DMS153 (cell line): ENCODE measurements at regions not wholly inside any gene's neighbourhood (a gene's known extent, or its start where the extent isn't known, plus 50 kb on each side); places are given as distances from the start of the nearest gene placed in this dataset.
"Not testable (repeated sequence)": the region's sequence is repeated elsewhere in the genome, so short reads cannot be mapped to it uniquely, and the experiment has no call there.

Source experiments
- DNase-seq: peaks from one replicate; lab custom pipeline; 2025; lab: John Stamatoyannopoulos, UW

DNA sequence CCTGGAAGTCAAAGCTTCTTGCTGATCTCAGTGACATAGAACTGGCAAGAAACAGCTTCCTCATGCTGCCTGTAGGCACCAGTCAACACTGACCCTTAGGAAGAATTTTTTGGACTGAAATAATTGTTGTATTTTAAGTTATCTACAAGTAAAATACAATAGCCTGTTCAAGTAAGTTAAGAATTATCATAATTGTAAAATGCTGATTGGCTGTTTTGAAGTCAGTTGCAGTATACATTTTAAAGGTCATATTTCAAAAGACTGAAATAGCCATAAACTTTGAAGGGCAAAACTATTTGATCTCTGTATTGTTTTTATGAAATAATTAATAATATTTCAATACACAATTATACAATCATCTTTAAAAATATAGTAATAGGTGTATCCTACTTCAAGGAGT lies 794.9 kb downstream of the MAT2B start:
- DNase-seq, result no peak

DNA sequence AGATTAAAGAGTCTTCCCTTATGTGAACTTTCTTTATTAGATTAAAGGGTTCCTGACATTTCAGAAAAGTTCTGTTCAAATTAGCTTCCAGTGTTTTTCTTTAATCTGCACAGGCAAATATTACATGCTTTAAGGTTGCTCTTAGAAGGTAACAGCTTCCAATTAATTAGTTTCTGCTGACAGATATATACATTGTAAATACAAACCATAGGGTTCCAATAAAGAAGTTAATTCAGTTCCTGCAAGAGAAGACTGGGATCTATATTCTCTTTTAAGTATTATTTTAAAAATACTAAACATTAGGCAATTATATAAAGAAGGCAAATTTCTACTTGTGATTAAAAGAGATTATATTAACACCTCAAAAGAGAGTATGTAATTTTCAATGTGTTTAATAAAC lies 795.7 kb downstream of the MAT2B start:
- DNase-seq, result no peak

DNA sequence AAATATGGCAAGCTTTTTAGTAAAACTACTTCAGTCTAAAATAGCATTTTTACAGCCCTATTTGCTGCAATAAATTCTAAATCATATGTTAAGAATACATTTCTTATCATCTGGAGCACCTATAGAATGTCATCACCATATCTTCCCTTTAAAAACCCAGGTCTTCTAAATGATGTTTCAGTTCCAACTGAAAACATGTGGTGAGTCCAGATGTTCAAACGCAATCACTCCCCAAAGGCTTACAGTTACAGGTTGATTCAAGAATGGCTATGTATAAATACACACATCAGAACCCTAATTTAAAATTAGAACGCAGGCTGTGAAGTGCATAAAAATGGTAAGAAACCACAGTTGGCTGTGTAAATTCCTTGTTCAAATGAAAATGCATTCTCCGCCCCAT lies 796.3 kb downstream of the MAT2B start:
- no peak for DNase-seq

DNA sequence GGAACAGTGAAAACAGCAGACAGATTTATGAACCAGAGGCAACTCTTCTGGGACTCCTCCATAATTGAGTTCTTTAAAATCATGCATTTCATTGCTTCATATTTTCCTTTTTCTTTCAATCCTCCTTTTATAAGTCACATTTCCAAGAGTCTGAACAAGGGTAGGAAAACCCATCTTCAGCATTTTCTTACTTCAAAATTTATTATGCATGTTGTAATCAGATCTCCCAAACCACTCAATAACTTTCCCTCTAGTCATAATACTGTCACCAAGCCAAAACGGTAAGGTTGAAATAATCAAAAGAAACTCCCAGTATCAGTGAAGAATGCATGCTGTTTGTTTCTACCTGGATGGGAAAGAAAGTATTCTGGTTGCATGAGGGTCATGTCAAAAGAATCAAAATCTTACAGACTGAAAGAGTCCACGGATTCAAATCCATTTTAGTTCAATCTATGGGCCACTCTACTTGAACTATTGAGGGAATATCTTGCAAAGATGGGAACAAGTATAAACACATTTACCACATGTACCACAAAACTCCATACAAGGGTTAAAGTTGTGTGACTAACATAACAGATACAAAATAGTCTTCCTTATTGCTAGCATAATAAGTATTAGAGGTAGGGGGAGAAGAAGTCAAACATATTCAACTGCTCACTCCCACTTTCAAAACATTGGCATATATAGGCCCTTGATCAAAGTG lies 797.3 kb downstream of the MAT2B start:
- no peak for DNase-seq

DNA sequence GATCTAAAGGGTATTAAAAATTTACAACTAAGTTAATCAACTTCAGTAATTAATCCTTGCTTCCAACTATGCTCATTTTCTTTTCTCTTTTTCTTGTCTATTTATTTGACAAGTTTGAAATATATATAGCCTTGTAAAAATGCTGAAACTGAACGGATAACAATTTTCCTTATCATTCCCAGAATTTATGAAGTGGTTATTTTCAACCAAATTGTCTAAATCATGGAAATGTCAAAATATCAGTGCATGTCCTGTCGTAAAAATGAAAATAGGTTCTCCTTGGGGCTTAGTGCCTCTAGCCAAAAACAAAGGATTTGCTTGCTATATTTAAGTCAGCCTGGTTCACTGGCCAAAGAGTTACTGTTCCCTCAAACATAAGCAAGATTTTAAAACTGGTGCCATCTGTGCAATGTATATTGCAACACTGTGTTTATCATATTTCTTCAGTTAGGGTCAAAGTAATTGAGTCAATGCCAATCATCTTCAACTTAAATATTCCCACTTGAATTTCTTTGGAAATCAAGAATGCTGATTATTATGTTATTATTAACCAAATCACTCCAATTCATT lies 798.3 kb downstream of the MAT2B start:
- DNase-seq, result no peak

DNA sequence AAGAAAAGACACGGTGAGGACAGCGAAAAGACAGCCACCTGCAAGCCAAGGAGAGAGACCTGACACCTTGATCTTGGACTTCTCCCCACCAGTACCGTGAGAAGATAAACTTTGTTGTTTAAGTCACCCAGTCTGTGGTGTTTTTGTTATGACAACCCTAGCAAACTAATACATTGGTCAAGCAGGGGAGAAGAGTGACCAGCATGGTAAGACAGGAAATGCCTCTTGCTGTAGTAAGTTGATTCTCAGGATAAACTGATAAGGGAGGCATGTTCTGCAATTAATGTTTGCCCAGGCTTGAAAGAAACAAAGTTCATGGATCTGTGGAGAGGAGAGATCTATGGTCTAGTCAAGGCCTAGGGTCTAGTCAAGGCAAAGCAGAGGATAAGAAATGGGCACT lies 801.2 kb downstream of the MAT2B start:
- DNase-seq, result no peak

DNA sequence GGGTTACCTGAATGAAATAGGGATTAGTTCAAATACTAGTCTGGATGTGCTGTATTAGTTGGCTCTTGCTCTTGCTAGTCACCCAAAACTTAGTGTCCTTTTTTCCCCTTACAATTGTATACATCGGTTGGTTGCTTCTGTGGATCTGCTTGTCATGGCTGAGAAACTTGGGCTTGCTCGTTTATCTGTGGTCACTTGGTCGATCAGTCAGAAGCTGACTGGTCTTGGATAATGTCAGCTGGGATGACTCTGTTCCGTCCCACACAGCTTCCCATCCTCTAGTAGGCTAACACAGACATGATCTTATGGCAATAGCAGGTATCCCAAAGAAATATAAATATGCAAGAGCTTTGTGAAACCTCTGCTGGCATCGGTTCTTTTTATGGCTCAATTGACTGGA lies 807.4 kb downstream of the MAT2B start:
- DNase-seq, result no peak

DNA sequence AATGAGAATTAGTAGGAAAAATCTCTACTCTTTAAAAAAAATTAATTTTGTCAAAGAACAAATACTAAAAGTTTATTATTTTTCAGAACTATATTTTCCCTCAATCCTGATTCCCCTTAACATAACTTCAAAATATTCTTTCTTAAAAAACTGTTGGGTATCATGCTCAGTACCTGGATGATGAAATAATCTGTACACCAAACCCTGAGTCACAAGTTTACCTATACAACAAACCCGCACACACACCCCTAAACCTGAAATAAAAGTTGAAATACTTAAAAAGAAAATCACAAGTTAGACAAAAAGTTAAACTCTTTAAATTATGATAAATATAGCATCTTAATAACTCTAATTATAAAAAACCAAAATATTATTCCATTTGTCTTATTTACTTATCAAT lies 812.3 kb downstream of the MAT2B start:
- no peak for DNase-seq

DNA sequence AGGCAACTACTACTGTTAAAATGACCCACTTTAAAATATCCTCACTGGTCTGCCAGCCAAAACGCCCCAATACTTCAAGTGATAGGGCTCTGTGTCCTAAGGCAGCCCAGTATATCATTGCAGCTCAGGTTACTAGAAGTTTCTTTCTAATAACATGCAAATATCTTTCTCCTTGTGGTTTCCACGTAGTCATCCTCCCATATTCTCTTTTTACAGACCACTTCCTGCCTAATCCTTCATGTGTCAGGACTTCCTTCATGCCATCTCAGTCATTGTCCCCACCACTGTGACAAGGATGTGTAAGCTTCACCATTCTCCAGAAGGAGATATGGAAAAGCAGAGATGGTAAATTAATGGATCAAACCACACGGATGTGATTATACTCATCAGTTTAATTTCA lies 813.7 kb downstream of the MAT2B start:
- DNase-seq, result no peak

DNA sequence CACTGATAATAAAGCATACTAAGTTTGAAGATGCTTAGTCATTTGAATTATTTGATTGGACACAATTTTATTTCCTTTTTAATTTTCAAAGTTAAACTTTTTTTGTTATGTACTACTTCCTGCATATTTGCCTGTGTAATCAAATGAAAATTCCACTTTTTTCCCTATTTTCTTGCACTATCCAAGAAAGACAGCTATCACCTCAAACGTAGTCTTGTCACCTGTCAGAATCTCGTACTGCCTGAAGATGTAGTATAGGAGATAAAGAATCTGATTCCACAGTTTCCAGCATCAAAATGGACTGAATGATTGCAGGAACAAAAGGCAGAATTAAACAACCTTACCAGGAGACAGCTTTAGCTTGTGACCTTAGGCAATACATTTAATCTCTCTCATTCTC lies 818.8 kb downstream of the MAT2B start:
- no peak for DNase-seq

DNA sequence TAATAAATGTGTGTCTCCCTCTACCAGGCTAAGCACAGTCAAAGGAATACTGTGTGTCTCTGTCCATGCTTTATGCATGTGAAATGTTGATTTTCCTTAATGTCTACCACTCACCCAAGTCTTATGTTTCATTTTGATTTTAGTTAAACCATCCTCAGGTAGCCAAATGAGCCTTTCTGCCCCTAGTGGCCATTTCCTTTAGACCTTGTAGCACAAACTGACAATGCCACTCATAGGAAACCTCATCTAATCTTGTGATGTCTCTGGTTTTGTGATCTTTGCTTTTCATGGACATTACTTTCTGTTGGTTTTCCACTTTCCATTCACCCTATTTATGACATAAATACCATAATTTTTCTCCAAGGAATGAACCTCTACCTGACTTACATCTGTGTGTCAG lies 820.8 kb downstream of the MAT2B start:
- DNase-seq, result no peak

DNA sequence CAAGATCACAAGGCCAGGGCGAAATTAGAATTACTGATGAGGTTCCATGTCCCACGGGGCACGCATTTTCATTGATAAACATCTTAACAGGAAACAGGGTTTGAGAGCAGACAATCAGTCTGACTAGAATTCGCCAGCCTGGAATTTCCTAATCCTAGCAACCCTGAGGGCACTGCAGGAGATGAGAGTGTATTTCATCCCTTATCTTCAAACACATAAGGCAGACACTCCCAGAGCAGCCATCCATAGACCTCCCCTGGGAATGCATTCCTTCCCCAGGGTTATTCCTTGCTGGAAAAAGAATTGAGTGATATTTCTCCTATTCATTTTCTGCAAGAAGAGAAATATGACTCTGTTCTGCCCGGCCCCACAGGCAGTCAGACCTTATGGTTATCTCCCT lies 821.7 kb downstream of the MAT2B start:
- DNase-seq, result not testable (repeated sequence)

DNA sequence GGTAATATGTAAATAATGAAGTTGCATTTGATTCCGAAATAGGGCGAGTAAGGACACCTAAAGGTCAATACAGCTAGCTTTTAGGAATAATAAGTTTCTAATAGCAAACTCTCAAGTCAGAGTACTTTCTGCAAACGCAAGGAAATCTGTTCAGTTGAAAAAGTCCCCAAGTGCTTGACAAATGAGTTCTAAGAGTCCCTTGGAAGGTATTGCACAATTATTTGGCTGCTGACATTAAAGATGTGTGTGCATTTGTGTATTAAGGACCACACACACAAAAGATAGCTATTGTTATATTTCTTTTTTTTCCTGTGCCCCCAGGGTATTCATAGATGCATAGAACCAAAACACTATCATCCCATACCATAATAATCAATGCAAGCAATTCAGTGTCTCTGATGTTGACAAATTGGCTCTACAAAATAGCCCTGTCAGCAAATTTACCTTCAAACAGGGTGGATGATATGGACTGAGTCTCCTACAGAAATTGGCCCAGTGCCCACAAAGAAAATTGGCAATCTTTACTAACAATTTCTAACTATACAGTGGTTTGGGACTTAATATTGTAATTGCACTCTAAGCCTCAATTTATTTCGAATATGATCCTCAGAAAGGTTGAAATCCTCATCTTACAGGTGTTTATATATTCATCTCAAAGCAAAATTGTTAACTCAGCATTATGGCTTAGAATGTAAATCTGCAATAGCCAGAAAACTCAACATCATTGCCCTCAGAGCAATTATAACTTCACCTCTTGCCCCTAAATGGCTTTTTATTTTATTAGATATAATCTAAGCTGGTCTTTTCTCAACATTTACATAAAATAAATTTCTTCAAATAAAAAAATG lies 827.2 kb downstream of the MAT2B start:
- DNase-seq, result no peak

DNA sequence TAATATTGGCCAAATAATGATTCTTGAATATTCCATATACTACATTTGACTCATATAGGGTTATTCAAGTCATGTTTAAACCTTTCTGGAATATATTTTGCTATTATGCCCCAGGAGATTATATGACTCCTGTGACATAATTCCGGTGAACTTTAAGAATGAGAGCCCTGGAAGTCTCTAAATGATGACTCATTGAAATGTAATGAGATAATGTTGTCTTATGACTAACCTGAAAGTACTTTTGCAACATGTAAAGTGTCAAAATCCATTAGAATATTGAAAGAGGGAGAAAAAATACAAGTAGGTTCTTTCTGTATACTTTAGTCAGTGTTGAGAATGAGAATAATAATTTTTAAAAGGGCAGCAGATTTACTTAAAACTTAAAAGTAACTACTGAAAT lies 830.4 kb downstream of the MAT2B start:
- DNase-seq, result no peak

DNA sequence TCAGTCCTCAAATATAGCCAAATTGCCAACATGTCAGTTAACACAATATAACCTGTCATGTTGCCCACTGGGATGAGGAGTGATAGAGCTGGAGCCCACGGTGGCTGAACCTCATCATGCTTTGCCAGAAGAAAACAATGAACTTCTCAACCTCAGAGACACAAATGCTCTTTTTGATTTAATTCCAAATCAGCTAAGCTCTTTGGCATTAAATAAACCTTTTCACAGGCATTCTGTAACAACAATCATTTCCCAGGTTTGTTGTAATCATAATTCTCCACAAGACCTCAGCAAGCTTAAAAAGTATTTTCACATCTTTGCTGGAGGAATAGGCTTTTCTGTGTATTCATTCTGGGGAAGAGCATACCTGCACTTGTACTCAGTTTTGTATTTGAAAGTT lies 830.9 kb downstream of the MAT2B start:
- no peak for DNase-seq

DNA sequence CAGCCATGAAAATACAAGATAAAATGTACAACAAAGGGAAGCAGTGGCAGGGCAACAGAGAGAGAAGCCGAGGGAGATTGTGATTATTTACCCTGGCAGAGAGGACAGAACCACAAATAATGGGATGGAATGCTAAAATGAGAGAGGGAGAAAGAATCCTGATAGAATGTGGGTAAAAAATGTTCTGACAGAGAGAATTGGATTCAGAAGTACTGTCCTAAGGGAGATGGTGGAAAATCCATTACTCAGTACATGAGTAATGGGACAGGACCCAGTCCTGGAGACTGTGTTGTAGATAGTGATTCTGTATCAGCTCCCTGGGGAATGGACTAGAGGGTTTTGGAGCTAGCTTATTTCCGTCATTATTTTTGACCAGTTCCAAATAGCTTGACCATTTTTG lies 831.5 kb downstream of the MAT2B start:
- no peak for DNase-seq

DNA sequence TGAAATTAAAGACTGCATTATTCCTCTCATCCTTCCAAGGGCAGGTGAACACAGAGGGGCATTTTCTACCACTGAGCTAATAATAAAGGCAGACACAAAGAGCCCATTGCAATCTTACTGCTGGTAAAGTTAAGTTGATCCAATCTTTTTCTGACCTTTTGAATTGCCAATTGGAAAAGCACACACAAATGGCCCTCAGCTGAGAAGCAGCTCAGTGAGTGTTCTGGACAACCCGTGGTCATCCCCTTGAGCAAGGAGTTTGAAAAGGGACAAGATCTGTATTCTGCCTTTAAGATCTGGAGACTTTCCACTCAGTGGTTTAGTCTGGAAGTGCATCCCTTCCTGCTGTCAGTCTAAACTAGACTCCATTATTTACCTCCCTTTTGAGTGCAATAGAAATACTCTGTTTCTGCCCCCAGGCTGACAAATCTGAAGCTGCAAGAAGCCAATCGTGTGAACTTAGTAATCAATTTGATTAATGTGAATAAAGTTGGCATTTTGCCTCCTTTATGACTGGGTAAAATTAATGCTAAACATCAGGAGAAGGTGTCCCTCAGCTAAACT lies 835.7 kb downstream of the MAT2B start:
- DNase-seq, result no peak

DNA sequence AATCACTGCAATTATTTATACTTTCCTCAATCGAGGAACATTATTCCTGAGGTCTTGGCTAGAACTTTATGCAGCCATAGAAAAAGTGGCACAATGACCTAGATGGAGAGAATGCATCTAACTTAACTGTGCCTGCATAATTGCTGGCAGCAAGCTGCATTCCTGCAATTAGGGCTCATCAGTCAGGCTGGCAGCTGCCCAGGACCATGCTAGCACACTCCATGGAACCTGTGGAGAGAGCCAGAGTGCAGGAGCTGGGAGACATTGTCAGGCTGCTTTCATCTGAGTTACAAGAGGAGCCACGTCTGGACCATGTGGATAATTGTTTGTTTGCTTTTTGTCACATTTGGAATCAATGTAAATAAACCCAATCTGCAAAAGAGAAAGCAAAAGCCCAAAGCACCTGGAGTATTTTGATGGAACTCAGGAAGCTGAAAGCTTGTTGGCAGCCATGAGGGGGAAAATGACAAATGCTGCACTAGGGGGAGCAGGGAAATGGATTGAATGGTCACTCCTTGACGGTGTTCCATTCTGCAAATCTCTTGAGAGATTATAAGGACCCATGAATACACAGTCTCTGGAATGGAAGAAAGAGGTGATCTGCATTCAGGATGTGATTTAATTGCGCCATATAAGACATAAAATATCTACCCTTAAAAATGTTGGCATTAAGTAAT lies 839.9 kb downstream of the MAT2B start:
- peak; percentile 10 for DNase-seq

DNA sequence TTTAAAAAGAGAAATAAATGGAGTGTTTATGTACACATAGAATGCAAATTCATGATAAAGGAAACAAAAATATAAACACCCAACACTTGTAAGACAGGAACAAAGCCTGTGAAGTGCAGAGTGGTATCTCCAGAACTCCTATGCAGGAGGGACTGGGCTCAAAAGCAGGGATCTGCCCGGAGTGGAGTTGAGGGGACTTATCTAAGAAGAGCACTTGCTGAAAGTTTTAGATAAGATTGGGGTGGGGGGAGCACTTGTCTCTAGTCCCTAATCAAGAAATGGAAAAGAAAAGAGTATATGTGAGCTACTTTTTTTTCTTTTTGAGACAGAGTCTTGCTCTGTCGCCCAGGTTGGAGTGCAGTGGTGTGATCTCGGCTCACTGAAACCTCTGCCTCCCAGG lies 840.4 kb downstream of the MAT2B start:
- DNase-seq, result no peak

DNA sequence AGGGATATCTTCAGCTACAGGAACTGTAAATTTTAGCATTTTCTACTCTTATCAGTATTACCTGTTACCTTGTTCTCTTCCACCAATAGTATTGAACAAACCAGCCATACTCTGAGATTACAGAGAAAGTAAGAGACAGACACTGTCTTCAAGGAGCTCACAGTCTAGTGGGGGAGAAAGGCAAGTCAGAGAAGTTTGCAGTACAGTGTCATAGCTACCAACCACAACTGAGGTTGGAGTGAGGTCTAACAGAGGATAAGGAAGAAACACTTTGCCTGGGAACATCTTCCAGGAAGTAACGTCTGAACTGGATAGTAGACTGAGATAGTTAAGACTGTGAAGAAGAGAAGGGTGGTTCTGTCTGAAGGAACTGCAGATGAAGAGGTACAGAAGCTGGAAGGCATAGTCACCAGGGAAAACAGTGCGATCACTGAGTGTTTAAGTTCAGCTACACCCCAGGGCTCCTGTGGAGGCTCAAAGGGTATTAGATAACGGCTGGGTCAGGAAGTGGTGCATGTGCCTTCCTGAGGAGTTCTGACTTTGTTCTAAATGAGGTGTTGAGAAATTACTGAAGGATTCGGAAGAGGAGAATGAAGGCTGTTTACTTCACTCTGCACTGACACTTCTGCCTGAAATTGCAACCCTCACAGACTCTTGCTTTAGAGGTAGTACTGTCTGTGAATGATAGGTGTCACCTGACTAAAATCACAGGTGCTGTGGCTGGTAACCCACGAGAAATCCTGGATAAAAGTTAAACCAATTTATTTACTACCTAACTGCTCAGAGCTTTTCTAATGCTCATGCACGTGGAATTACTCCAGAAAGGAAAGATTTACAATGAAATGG lies 841.6 kb downstream of the MAT2B start:
- no peak for DNase-seq

DNA sequence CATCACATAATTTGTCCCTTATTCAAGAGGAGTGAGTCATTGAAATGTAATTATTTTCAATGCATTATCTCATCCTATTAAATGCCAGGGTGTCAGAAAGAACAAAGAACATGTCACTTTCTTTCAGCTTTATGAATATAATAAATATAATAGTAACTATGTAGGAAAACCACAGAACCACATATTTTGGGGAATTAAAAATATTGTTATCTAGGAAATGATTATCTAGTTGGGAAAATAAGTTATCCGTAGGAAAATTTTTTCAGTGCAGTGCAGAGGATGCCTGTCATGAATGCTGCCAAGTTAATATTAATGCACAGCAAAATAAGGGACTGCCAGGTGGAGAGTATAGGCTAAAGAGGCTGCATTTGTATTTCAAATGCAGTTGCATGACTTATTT lies 844.8 kb downstream of the MAT2B start:
- no peak for DNase-seq
